LoVo (cell line): ENCODE measurements at regions not wholly inside any gene's neighbourhood (a gene's known extent, or its start where the extent isn't known, plus 50 kb on each side); places are given as distances from the start of the nearest gene placed in this dataset.

Experiments used
- DNase-seq: peaks from one replicate; pipeline ENCODE4 v3.0.0-alpha.2; 2016; ENCODE audit warnings: low spot score

DNA sequence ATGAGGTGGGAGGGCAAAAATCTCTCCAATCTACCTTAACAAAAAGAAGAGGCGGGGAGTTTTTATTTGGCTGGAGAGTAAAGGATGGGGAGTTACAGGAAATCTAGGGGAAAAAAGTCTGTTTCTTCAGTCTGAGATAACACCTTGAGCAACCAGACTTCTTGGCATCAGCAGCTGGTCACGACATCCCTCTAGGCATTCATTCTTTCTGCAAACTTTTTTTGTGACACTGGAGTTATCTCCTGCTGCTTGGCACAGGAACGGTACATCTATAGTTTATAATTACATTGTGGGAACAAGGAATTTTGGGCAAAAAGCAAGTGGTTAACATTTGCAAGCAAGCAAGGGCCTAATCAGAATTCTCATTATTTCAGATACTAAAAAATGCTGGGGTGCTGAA lies 50.6 kb upstream of the IFNGR1 start:
- DNase-seq: no peak

- no peak for DNase-seq
These were observed 50.2 kb upstream of the IFNGR1 start for GRCh38 chr6:137269347-137269746.
